Amygdala (tissue), 56 donors: ENCODE measurements at regions not wholly inside any gene's neighbourhood (a gene's known extent, or its start where the extent isn't known, plus 50 kb on each side); places are given as distances from the start of the nearest gene placed in this dataset.
A peak's percentile ranks its signal among the peaks of the same experiment; 100 is the strongest.
"Not testable (repeated sequence)": the region's sequence is repeated elsewhere in the genome, so short reads cannot be mapped to it uniquely, and the experiment has no call there.

ENCODE experiments used
- DNase-seq, 56 donors: peaks; one replicate each; lab custom pipeline; 2025; lab: John Stamatoyannopoulos, UW

GRCh38 chrX:37509349-37509748, 62.1 kb upstream of the LANCL3 start:
- DNase-seq: peak in 1 of 56 donors; percentile 0

- DNase-seq: not testable (repeated sequence)
Measured at GRCh38 chrX:37516512-37516911, 54.9 kb upstream of the LANCL3 start.

DNA sequence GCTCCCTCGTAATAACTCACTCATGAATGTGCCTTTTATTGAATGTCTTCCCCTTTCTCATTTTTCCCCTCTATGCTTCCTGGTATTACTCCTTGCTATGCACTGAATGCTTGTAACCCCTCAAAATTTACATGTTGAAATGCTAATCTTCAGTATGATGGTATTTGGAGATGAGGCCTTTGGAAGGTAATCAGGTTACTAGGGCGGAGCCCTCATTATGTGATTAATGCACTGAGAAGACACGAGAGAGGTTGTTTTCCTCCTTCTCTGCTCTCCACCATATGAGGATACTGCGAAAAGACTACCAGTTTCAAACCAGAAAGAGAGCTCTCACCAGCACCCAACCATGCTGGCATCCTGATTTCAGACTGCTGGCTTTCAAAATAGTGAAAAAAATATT, 52.2 kb upstream of the LANCL3 start:
- DNase-seq: not testable (repeated sequence)

DNA sequence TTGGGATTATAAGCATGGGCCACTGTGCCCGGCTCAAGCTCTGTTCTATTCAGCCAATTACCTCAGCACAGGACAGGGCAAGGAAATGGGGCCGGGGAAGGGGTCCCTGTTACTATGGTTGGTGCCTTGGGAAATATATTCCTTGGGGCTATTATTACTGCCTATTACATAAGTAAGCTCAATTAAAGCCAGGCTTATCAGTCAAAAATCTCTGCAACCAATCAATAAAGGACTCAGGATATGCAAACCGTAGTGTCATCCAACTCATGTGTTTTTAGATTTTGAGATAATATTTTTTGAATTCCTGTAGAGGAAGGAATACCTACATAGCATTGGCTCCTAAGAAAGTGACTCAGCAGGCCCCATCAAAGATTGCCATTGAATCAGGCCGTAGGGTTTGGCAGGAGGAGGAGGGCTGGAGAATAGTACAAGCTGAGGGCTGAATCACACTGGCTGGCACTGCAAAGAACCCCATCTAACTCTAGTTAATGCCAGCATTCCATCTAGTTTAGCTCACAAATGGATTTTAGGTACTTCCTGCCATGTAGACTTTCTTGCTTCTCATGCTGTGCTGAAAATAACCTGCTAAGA, 50.5 kb upstream of the LANCL3 start:
- not testable (repeated sequence) for DNase-seq
